Fibroblast of lung (primary cell): ENCODE measurements at regions not wholly inside any gene's neighbourhood (a gene's known extent, or its start where the extent isn't known, plus 50 kb on each side); places are given as distances from the start of the nearest gene placed in this dataset.

Experiments used
- CTCF ChIP-seq, 2 donors: IDR thresholded peaks in 1 of 2; conservative IDR thresholded peaks in 1 of 2; 1 replicate in 1 of 2; 2 replicates in 1 of 2; pipeline ENCODE4 v1.5.1; 2011 to 2012; ENCODE audit warnings: low read length in 2 of 2, control low read depth in 1 of 2, inconsistent platforms in 1 of 2, low read depth in 1 of 2, mild to moderate bottlenecking in 1 of 2
- EZH2 ChIP-seq: IDR thresholded peaks from 2 replicates; pipeline ENCODE4 v1.5.1; 2012; ENCODE audit warnings: low read length, control low read depth, mild to moderate bottlenecking; ENCODE audit errors: missing control alignments

- TF ChIP-seq CTCF (conservative IDR thresholded peaks at IDR 0.05 in 1 of 2, IDR thresholded peaks at IDR 0.05 in 1 of 2; ENCODE audit: low read depth in 1 of 2, low read length in 2 of 2) (no peak), EZH2 (no peak)
These were observed 67.0 kb upstream of the RNU6ATAC start for GRCh38 chr9:134231330-134231745.
